Pons (tissue), 1 donor: ENCODE measurements at regions not wholly inside any gene's neighbourhood (a gene's known extent, or its start where the extent isn't known, plus 50 kb on each side); places are given as distances from the start of the nearest gene placed in this dataset.

Experiments
- DNase-seq: peaks from one replicate; pipeline ENCODE4 v3.0.0-alpha.2; 2016; ENCODE audit warnings: low spot score

DNA sequence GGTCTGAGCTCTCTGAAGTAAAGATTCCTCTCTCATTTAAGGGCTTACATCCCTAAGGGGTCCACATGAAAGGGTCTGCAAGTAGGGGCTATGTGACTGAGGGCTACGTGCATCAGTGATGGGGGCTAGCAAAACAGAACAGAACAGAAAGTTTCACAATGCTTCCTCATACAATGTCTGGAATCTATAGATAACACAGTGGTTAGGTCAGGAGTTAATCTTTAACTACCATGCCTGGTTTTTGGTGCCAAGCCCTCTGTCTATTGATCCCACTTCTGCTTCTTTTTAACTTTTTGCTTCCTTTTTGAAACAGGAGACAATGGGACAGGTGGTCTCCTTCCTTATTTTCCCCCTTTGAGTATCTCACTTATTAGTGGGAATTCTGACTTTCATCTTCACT is 263.0 kb downstream of the DDX3Y start:
- DNase-seq: no peak

DNA sequence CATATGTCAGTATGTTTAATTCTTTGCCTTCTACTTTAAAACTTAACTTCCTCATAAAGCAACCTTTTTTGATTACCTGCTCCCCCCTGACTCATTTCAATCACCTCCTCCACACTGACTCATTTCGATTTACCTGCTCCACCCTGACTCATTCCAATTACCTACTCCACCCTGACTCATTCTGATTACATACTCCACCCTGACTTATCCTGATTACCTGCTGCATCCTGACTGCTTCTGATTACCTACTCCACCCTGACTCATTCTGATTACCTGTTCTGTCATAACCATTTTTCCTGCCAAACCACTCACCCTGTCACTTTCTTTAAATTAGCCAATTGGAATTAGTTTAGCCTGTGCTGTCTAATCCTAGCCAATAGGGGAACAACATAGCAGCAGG is 263.6 kb downstream of the DDX3Y start:
- DNase-seq: no peak
